Activated CD8-positive, alpha-beta T cell treated with anti-CD3 and anti-CD28 coated beads for 36 hours (primary cell): ENCODE measurements at regions not wholly inside any gene's neighbourhood (a gene's known extent, or its start where the extent isn't known, plus 50 kb on each side); places are given as distances from the start of the nearest gene placed in this dataset.

ENCODE experiments used
- ATAC-seq: fragments of 200-7000 bp; cut with Tn5 transposase; one replicate; pipeline ENCODE4 v1.10.0; 2021; ENCODE audit warnings: mild to moderate bottlenecking, moderate library complexity
- CTCF ChIA-PET: fragments of 350-600 bp; sonication (Branson Sonifier 250); formaldehyde crosslinking; loops from one replicate; lab custom pipeline; 2021; ENCODE audit warnings: antibody characterized with exemption; lab: Charles Lee
- POLR2A ChIA-PET: fragments of 350-600 bp; sonication (Branson Sonifier 250); formaldehyde crosslinking; loops from one replicate; lab custom pipeline; 2021; ENCODE audit warnings: antibody characterized with exemption; lab: Charles Lee
- DNase-seq: peaks from one replicate; pipeline ENCODE4 v3.0.0-alpha.2; 2020
- H3K27ac Mint-ChIP-seq: one replicate; pipeline ENCODE4 v1.8.0; 2021; ENCODE audit warnings: mild to moderate bottlenecking, mixed read lengths
- H3K27me3 Mint-ChIP-seq: one replicate; pipeline ENCODE4 v1.8.0; 2021; ENCODE audit warnings: mixed read lengths
- H3K36me3 Mint-ChIP-seq: one replicate; pipeline ENCODE4 v1.8.0; 2021; ENCODE audit warnings: low read depth, mixed read lengths
- H3K4me1 Mint-ChIP-seq: one replicate; pipeline ENCODE4 v1.8.0; 2021; ENCODE audit warnings: low read depth, mixed read lengths
- H3K4me3 Mint-ChIP-seq: one replicate; pipeline ENCODE4 v1.8.0; 2021; ENCODE audit warnings: mild to moderate bottlenecking, moderate library complexity, mixed read lengths
- H3K9me3 Mint-ChIP-seq: one replicate; pipeline ENCODE4 v1.8.0; 2021; ENCODE audit warnings: mixed read lengths
- intact Hi-C: fragments of 100-400 bp; cut with micrococcal nuclease; formaldehyde crosslinking; loops from one replicate; pipeline ENCODE4 v1.10.0; 2022
- TF ChIP-seq, protein P1 (sequence below): fragments of 200-600 bp; IDR thresholded peaks from one replicate; pipeline ENCODE4 v1.8.0; 2022; ENCODE audit warnings: antibody characterized with exemption, mild to moderate bottlenecking

DNA sequence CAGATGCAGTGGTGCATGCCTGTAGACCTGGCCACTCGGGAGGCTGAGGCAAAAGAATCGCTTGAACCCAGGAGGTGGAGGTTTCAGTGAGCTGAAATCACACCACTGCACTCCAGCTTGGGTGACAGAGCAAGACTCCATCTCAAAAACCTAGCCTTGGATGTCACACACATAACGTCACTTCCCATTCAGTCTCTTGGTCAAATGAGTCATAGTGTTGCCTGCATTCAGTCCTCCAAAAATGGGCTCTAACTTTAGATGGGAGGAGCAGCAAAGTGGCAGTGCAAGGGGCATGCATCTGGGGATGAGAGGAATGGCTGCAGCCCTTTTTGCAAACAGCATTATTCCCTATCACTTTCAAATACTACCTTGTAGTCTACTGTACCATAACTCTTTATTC lies 62.9 kb upstream of the AGBL1 start:
- DNase-seq, result no peak
- H3K27ac Mint-ChIP-seq, result no peak overlapping the region
- TF ChIP-seq, protein P1, sequence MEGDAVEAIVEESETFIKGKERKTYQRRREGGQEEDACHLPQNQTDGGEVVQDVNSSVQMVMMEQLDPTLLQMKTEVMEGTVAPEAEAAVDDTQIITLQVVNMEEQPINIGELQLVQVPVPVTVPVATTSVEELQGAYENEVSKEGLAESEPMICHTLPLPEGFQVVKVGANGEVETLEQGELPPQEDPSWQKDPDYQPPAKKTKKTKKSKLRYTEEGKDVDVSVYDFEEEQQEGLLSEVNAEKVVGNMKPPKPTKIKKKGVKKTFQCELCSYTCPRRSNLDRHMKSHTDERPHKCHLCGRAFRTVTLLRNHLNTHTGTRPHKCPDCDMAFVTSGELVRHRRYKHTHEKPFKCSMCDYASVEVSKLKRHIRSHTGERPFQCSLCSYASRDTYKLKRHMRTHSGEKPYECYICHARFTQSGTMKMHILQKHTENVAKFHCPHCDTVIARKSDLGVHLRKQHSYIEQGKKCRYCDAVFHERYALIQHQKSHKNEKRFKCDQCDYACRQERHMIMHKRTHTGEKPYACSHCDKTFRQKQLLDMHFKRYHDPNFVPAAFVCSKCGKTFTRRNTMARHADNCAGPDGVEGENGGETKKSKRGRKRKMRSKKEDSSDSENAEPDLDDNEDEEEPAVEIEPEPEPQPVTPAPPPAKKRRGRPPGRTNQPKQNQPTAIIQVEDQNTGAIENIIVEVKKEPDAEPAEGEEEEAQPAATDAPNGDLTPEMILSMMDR, result no peak
- no peaks in the 10 kb centered on the region for H3K36me3 Mint-ChIP-seq
- ChIA-PET CTCF (no interaction called here), POLR2A (no interaction called here)
- no peak for ATAC-seq
- no peaks in the 10 kb centered on the region for H3K4me1 Mint-ChIP-seq
- intact Hi-C loops, result no loop called here
- H3K4me3 Mint-ChIP-seq, result no peak overlapping the region
- H3K9me3 Mint-ChIP-seq, result no peaks in the 10 kb centered on the region
- no peaks in the 10 kb centered on the region for H3K27me3 Mint-ChIP-seq

DNA sequence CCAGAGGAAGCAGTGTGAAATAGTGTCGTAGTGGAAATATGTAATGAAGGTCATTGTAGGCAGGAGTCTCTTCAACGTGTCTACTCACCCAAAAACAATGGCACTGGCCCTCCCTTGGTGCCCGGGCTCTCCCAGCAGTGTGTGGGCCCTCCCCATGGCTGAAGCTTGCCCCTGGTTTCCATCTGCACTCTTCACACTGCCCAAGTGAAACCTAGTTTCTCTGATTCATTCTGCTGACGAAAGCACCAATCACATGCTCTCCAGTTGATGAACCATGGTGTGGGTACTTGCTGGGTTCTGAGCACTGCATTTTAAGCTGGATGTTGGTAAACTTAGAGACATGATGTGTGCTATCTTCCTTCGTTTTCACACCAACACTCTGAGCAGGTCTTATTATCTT lies 61.0 kb upstream of the AGBL1 start:
- no peaks in the 10 kb centered on the region for H3K36me3 Mint-ChIP-seq
- peaks cover 4% of the 10 kb centered on the region for H3K27me3 Mint-ChIP-seq
- ChIA-PET CTCF (no interaction called here), POLR2A (no interaction called here)
- H3K9me3 Mint-ChIP-seq, result no peaks in the 10 kb centered on the region
- TF ChIP-seq, protein P1, result no peak
- intact Hi-C loops, result no loop called here
- DNase-seq, result no peak
- H3K27ac Mint-ChIP-seq, result no peak overlapping the region
- H3K4me1 Mint-ChIP-seq, result no peaks in the 10 kb centered on the region
- no peak overlapping the region for H3K4me3 Mint-ChIP-seq
- ATAC-seq, result no peak

DNA sequence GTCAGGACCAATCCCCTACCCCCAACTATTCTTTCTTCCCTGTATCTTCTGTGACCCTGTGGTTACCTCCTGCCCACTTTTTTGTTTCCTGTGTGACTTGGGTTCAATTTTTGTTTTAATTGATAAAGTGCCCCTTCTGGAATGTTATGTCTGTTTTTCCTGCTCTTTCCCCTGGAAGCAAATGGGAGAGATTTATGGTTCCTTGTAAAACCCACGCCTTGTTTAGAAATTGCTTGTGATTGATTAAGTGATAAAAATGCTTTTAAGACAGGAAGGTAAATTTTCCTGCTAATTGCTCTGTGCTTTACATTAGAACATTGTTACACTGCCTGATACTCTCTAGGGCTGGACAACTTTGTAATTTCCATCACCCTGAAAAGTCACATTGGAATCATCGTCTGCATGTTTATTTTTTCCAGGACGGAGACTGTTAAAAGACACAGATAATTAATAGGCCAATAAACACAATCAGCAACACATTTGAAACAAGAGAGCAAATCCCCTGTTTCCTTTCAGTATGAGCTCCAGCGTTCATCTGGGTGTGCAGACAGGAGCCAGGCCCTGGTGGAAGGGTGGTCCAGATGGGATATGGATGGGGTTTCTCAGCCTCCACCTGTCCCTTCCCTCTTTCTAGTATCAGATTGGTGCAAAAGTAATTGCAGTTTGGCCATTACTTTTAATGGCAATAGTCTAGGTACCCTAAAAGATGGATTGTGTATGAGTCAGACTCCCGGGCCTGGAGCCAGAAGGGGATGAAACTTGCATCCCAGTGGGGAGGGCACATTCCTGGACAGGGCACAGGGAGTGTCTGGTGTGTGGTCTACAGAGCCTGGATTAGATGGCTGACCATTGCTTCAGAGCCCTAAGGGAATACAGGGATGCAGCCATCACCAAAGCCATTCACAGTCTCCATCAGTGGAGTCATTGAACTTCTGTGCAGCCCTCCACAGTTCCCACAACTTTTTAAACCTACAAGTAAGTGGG lies 58.1 kb upstream of the AGBL1 start:
- no peak for DNase-seq
- TF ChIP-seq, protein P1, result no peak
- Mint-ChIP-seq H3K9me3 (no peaks in the 10 kb centered on the region), H3K36me3 (no peaks in the 10 kb centered on the region), H3K27me3 (peaks cover 4% of the 10 kb centered on the region), H3K27ac (no peak overlapping the region), H3K4me3 (no peak overlapping the region), H3K4me1 (no peaks in the 10 kb centered on the region)
- ChIA-PET POLR2A (no interaction called here), CTCF (no interaction called here)
- no peak for ATAC-seq
- intact Hi-C loops, result no loop called here

DNA sequence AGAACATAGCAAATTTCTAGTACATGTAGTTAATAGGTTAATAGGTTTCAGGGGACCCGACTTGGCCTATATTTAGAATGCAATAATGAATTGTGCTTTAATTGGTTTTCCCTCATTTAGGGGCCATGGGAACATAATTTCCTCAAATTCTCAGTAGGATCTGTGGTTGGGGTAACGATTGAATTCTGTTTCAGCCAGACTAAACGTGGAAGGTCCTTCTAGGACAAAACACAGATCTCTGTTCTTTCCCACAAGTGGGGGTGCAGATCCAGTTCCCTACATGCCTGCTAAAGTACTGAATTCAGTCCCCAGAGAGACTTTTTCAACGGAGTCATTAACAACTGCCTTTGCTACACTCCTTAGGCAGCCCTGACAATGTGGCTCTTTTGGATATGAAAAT lies 50.7 kb upstream of the AGBL1 start:
- POLR2A ChIA-PET, result no interaction called here
- H3K9me3 Mint-ChIP-seq, result no peaks in the 10 kb centered on the region

More for the DNA sequence above, 50.7 kb upstream of the AGBL1 start:
- Mint-ChIP-seq H3K27ac (no peak overlapping the region), H3K36me3 (no peaks in the 10 kb centered on the region), H3K27me3 (peaks cover 2% of the 10 kb centered on the region), H3K4me3 (no peak overlapping the region), H3K4me1 (no peaks in the 10 kb centered on the region)
- DNase-seq (no peak), ATAC-seq (no peak)
- TF ChIP-seq, protein P1, result no peak
- intact Hi-C loops, result no loop called here
- CTCF ChIA-PET, result no interaction called here
